Panc1 (cell line): ENCODE measurements at regions not wholly inside any gene's neighbourhood (a gene's known extent, or its start where the extent isn't known, plus 50 kb on each side); places are given as distances from the start of the nearest gene placed in this dataset.

Experiments used
- POLR2AphosphoS5 ChIP-seq: IDR thresholded peaks from 2 replicates; pipeline ENCODE4 v1.6.1; 2012; ENCODE audit warnings: mild to moderate bottlenecking, low read depth, low read length, moderate library complexity
- SIN3A ChIP-seq: IDR thresholded peaks from 2 replicates; pipeline ENCODE4 v1.6.1; 2012; ENCODE audit warnings: low read depth, mild to moderate bottlenecking, low read length, moderate library complexity, borderline replicate concordance; ENCODE audit not compliant: insufficient read depth
- TCF7L2 ChIP-seq: IDR thresholded peaks from 2 replicates; pipeline ENCODE4 v1.6.1; 2011; ENCODE audit warnings: mild to moderate bottlenecking, low read depth, low read length, inconsistent platforms
- TF ChIP-seq, protein P1 (sequence below): fragments of 450-650 bp; IDR thresholded peaks from 2 replicates; pipeline ENCODE4 v1.5.1; 2017; ENCODE audit warnings: mild to moderate bottlenecking
- TF ChIP-seq, protein P2 (sequence below), 2 experiments: IDR thresholded peaks; 2 replicates each; pipeline ENCODE4 v1.6.1; 2011 to 2012; ENCODE audit warnings: low read depth in 2 of 2, control low read depth in 1 of 2, low read length in 1 of 2, mild to moderate bottlenecking in 1 of 2, moderate library complexity in 1 of 2; ENCODE audit not compliant: insufficient read depth in 1 of 2

DNA sequence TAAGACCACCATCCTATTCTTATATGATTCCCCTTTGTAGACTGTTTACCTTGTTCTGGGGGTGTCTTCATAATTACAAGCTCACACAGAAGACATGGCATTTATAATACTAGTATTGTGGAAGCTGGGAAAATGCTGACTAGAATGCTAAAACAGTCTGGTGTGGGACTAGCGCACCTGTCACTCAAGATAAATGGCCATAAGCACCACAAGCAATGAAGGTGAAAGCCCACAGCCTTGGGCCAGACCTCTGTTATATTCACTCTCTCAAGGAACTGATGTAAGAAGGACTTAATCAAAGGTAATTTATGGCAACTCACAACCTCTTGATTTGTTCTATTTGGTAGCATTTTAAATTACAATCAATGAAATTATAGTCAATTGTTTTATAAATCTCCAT lies 721.5 kb downstream of the SEMA5A start:
- TF ChIP-seq, protein P1, sequence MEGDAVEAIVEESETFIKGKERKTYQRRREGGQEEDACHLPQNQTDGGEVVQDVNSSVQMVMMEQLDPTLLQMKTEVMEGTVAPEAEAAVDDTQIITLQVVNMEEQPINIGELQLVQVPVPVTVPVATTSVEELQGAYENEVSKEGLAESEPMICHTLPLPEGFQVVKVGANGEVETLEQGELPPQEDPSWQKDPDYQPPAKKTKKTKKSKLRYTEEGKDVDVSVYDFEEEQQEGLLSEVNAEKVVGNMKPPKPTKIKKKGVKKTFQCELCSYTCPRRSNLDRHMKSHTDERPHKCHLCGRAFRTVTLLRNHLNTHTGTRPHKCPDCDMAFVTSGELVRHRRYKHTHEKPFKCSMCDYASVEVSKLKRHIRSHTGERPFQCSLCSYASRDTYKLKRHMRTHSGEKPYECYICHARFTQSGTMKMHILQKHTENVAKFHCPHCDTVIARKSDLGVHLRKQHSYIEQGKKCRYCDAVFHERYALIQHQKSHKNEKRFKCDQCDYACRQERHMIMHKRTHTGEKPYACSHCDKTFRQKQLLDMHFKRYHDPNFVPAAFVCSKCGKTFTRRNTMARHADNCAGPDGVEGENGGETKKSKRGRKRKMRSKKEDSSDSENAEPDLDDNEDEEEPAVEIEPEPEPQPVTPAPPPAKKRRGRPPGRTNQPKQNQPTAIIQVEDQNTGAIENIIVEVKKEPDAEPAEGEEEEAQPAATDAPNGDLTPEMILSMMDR, result no peak
- TF ChIP-seq POLR2AphosphoS5 (no peak), SIN3A (no peak), TCF7L2 (no peak)
- TF ChIP-seq, protein P2, sequence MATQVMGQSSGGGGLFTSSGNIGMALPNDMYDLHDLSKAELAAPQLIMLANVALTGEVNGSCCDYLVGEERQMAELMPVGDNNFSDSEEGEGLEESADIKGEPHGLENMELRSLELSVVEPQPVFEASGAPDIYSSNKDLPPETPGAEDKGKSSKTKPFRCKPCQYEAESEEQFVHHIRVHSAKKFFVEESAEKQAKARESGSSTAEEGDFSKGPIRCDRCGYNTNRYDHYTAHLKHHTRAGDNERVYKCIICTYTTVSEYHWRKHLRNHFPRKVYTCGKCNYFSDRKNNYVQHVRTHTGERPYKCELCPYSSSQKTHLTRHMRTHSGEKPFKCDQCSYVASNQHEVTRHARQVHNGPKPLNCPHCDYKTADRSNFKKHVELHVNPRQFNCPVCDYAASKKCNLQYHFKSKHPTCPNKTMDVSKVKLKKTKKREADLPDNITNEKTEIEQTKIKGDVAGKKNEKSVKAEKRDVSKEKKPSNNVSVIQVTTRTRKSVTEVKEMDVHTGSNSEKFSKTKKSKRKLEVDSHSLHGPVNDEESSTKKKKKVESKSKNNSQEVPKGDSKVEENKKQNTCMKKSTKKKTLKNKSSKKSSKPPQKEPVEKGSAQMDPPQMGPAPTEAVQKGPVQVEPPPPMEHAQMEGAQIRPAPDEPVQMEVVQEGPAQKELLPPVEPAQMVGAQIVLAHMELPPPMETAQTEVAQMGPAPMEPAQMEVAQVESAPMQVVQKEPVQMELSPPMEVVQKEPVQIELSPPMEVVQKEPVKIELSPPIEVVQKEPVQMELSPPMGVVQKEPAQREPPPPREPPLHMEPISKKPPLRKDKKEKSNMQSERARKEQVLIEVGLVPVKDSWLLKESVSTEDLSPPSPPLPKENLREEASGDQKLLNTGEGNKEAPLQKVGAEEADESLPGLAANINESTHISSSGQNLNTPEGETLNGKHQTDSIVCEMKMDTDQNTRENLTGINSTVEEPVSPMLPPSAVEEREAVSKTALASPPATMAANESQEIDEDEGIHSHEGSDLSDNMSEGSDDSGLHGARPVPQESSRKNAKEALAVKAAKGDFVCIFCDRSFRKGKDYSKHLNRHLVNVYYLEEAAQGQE (IDR thresholded peaks at IDR 0.05; ENCODE audit: insufficient read depth in 1 of 2, low read depth in 2 of 2, low read length in 1 of 2), result no peak
